Muscle layer of duodenum (tissue), 2 donors: ENCODE measurements at regions not wholly inside any gene's neighbourhood (a gene's known extent, or its start where the extent isn't known, plus 50 kb on each side); places are given as distances from the start of the nearest gene placed in this dataset.

Experiments used
- H3K27ac ChIP-seq: one replicate; pipeline ENCODE4 v1.7.0; 2013; ENCODE audit warnings: mild to moderate bottlenecking, low read length
- H3K27me3 ChIP-seq: one replicate; pipeline ENCODE4 v1.7.0; 2013; ENCODE audit warnings: low read depth, mild to moderate bottlenecking, control low read depth, low read length
- H3K36me3 ChIP-seq, 2 donors: one replicate each; pipeline ENCODE4 v1.7.0; 2013; ENCODE audit warnings: low read length in 2 of 2, control low read depth in 1 of 2, mild to moderate bottlenecking in 1 of 2; ENCODE audit not compliant: insufficient read depth in 2 of 2, control insufficient read depth in 1 of 2
- H3K4me1 ChIP-seq, 2 donors: one replicate each; pipeline ENCODE4 v1.7.0; 2013; ENCODE audit warnings: low read length in 2 of 2, mild to moderate bottlenecking in 2 of 2, control low read depth in 1 of 2, moderate library complexity in 1 of 2; ENCODE audit not compliant: insufficient read depth in 2 of 2, control insufficient read depth in 1 of 2
- H3K4me3 ChIP-seq, 2 donors: one replicate each; pipeline ENCODE4 v1.7.0; 2013; ENCODE audit warnings: low read length in 2 of 2, low read depth in 1 of 2, mild to moderate bottlenecking in 1 of 2
- H3K9me3 ChIP-seq, 2 donors: one replicate each; pipeline ENCODE4 v1.7.0; 2013; ENCODE audit warnings: low read length in 2 of 2, control low read depth in 1 of 2, mild to moderate bottlenecking in 1 of 2; ENCODE audit not compliant: control insufficient read depth in 1 of 2
- donor health status: healthy.

- Histone ChIP-seq H3K9me3 (no peaks in the 10 kb centered on the region), H3K27ac (no peak overlapping the region), H3K4me1 (no peaks in the 10 kb centered on the region), H3K4me3 (no peak overlapping the region), H3K27me3 (no peaks in the 10 kb centered on the region), H3K36me3 (no peaks in the 10 kb centered on the region)
Measured at GRCh38 chr1:55555956-55556725, 341.0 kb upstream of the USP24 start.

GRCh38 chr1:55554611-55555010 is 339.4 kb upstream of the USP24 start:
- Histone ChIP-seq H3K4me1 (no peaks in the 10 kb centered on the region), H3K27ac (no peak overlapping the region), H3K36me3 (no peaks in the 10 kb centered on the region), H3K27me3 (no peaks in the 10 kb centered on the region), H3K9me3 (no peaks in the 10 kb centered on the region), H3K4me3 (no peak overlapping the region)

GRCh38 chr1:55552636-55553035 is 337.5 kb upstream of the USP24 start:
- H3K27me3 ChIP-seq: no peaks in the 10 kb centered on the region
- no peaks in the 10 kb centered on the region for H3K36me3 ChIP-seq
- no peak overlapping the region for H3K27ac ChIP-seq
- no peaks in the 10 kb centered on the region for H3K4me1 ChIP-seq
- no peaks in the 10 kb centered on the region for H3K9me3 ChIP-seq
- no peak overlapping the region for H3K4me3 ChIP-seq

GRCh38 chr1:55547405-55547804 is 332.2 kb upstream of the USP24 start:
- no peaks in the 10 kb centered on the region for H3K27me3 ChIP-seq
- H3K9me3 ChIP-seq: no peaks in the 10 kb centered on the region
- no peak overlapping the region for H3K4me3 ChIP-seq
- no peaks in the 10 kb centered on the region for H3K36me3 ChIP-seq
- H3K4me1 ChIP-seq: no peaks in the 10 kb centered on the region
- no peak overlapping the region for H3K27ac ChIP-seq

- no peaks in the 10 kb centered on the region for H3K36me3 ChIP-seq
- no peaks in the 10 kb centered on the region for H3K9me3 ChIP-seq
- no peaks in the 10 kb centered on the region for H3K4me1 ChIP-seq
- no peaks in the 10 kb centered on the region for H3K27me3 ChIP-seq
- H3K27ac ChIP-seq: no peak overlapping the region
- H3K4me3 ChIP-seq: no peak overlapping the region
Measured at GRCh38 chr1:55546553-55546952, 331.4 kb upstream of the USP24 start.

- Histone ChIP-seq H3K4me1 (no peaks in the 10 kb centered on the region), H3K27ac (no peak overlapping the region), H3K4me3 (no peak overlapping the region), H3K27me3 (no peaks in the 10 kb centered on the region), H3K9me3 (no peaks in the 10 kb centered on the region), H3K36me3 (no peaks in the 10 kb centered on the region)
Measured at GRCh38 chr1:55544826-55545225, 329.7 kb upstream of the USP24 start.

GRCh38 chr1:55542901-55543504 is 327.8 kb upstream of the USP24 start:
- H3K27me3 ChIP-seq: no peaks in the 10 kb centered on the region
- no peaks in the 10 kb centered on the region for H3K4me1 ChIP-seq
- H3K36me3 ChIP-seq: no peaks in the 10 kb centered on the region
- no peaks in the 10 kb centered on the region for H3K9me3 ChIP-seq
- no peak overlapping the region for H3K4me3 ChIP-seq
- no peak overlapping the region for H3K27ac ChIP-seq

GRCh38 chr1:55541296-55541695 is 326.1 kb upstream of the USP24 start:
- Histone ChIP-seq H3K9me3 (no peaks in the 10 kb centered on the region), H3K36me3 (no peaks in the 10 kb centered on the region), H3K27me3 (no peaks in the 10 kb centered on the region), H3K4me1 (no peaks in the 10 kb centered on the region), H3K4me3 (no peak overlapping the region), H3K27ac (no peak overlapping the region)

GRCh38 chr1:55539652-55540512 is 324.7 kb upstream of the USP24 start:
- Histone ChIP-seq H3K4me3 (no peak overlapping the region), H3K27ac (no peak overlapping the region), H3K27me3 (no peaks in the 10 kb centered on the region), H3K4me1 (no peaks in the 10 kb centered on the region), H3K36me3 (no peaks in the 10 kb centered on the region), H3K9me3 (no peaks in the 10 kb centered on the region)

GRCh38 chr1:55538428-55538827 is 323.3 kb upstream of the USP24 start:
- Histone ChIP-seq H3K36me3 (no peaks in the 10 kb centered on the region), H3K4me1 (no peaks in the 10 kb centered on the region), H3K27me3 (no peaks in the 10 kb centered on the region), H3K4me3 (no peak overlapping the region), H3K9me3 (no peaks in the 10 kb centered on the region), H3K27ac (no peak overlapping the region)

- Histone ChIP-seq H3K9me3 (no peaks in the 10 kb centered on the region), H3K4me1 (no peaks in the 10 kb centered on the region), H3K4me3 (no peak overlapping the region), H3K27me3 (no peaks in the 10 kb centered on the region), H3K27ac (no peak overlapping the region), H3K36me3 (no peaks in the 10 kb centered on the region)
Measured at GRCh38 chr1:55536545-55536865, 321.3 kb upstream of the USP24 start.
